Omental fat pad (tissue), 3 donors: ENCODE measurements at regions not wholly inside any gene's neighbourhood (a gene's known extent, or its start where the extent isn't known, plus 50 kb on each side); places are given as distances from the start of the nearest gene placed in this dataset.
"Not testable (repeated sequence)": the region's sequence is repeated elsewhere in the genome, so short reads cannot be mapped to it uniquely, and the experiment has no call there.

Source experiments
- ATAC-seq: fragments of 150-250 bp; one replicate; pipeline ENCODE4 v1.9.1; 2016; ENCODE audit warnings: mild to moderate bottlenecking, moderate library complexity; ENCODE audit not compliant: low FRiP score
- DNase-seq: peaks from one replicate; pipeline ENCODE4 v3.0.0-alpha.2; 2019; ENCODE audit warnings: low spot score
- CTCF ChIP-seq, 3 donors: fragments of 450-650 bp; IDR thresholded peaks; one replicate each; pipeline ENCODE4 v1.5.1; 2016 to 2017; ENCODE audit warnings: antibody characterized with exemption in 3 of 3, mild to moderate bottlenecking in 3 of 3, moderate library complexity in 2 of 3

- ATAC-seq (no peak), DNase-seq (no peak)
- no peak for TF ChIP-seq CTCF (IDR thresholded peaks at IDR 0.05)
Observed at GRCh38 chr9:88870627-88871026, 120.6 kb upstream of the S1PR3 start.

DNA sequence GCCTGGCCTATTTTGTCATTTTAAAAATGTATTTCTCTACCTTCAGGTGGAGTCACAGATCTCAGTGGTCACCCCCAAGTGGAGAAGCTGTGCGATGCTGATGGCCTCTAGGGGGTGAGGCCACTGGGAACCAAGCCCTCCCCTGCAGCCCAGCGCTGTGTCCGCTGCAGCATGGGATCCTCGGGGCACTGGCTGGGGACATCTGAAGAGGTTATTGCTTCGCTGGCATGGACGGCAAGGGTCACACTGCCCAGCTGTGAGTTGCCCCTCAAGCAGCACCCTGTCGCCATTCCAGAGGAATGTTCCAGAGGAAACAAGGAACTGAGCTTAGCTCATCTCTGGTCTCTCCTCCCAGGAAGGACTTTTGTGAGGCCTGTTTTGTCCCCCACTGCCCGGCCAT, 119.6 kb upstream of the S1PR3 start:
- ATAC-seq (no peak), DNase-seq (no peak)
- TF ChIP-seq CTCF (IDR thresholded peaks at IDR 0.05) = no peak

DNA sequence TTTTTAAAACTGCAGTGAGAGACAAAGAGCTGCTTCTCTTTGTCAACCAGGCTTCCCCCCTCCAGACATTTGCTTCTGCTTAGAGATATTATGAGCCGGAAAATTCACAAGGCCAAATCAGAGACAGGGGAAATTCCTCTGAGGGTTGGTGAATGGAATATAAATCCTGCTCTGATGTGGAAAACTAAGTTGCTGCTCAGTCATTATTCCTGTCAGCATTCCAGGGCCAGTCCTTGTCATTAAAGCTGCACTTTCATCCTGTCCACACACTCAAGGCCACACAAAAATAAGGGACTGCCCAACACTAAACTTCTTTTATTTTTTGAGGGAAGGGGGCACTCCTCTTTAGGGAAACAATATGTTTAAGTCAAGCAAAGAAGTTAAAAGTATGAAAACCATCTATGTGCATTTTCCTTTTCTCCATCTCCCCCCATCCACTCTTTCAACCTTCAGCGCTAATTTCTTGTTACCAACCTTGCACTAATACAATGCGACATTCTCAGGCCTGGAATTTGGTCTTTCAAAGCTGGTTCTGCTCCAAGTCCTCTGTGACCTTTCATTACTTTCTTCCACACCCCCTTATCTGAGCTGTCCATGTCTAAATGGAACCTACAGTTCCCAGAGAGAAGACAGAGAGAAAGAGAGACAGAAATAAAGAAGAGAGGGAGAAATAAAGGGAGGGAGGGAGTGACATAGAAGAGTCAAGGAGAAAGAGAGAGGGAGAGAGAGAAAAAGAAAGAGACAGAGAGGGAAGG, 118.9 kb upstream of the S1PR3 start:
- no peak for TF ChIP-seq CTCF (IDR thresholded peaks at IDR 0.05)
- ATAC-seq (no peak), DNase-seq (no peak)

DNA sequence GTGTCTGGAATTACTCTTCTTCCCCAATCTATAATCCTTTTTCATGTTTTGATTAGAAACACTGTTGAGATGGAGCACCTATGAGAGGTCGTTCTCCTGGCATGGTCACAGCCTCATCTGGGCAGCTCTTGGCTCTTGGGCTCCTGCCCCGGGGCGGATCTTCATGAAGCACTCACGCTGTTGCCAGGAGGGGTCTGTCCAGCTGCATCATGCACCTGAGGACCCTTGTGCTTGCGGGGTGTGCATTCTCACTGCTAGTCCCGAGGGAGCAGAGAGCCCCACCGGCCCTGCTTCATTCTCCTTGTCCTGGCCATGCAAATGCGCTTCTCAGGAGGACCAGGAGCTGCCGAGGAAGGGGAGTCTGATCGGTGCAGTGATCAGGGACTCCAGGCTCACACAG, 117.6 kb upstream of the S1PR3 start:
- ATAC-seq = no peak
- TF ChIP-seq CTCF (IDR thresholded peaks at IDR 0.05) = no peak
- DNase-seq = no peak

GRCh38 chr9:88874391-88874790, 116.9 kb upstream of the S1PR3 start:
- ATAC-seq (no peak), DNase-seq (no peak)
- no peak for TF ChIP-seq CTCF (IDR thresholded peaks at IDR 0.05)

- DNase-seq = no peak
- no peak for ATAC-seq
- no peak for TF ChIP-seq CTCF (IDR thresholded peaks at IDR 0.05)
Observed at GRCh38 chr9:88875400-88876120, 115.7 kb upstream of the S1PR3 start.

GRCh38 chr9:88880199-88880598, 111.1 kb upstream of the S1PR3 start:
- DNase-seq = no peak
- ATAC-seq = no peak

DNA sequence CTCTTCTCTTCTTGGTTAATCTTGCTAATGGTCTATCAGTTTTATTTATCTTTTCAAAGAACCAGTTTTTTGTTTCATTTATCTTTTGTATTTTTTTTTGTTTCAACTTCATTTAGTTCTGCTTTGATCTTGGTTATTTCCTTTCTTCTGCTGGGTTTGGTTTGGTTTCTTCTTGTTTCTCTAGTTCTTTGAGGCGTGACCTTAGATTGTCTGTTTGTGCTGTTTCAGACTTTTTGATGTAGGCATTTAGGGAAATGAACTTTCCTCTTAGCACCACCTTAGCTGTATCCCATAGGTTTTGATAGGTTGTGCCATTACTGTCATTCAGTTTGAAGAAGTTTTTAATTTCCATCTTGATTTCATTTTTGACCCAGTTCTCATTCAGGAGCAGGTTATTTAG, 107.0 kb upstream of the S1PR3 start:
- DNase-seq, ATAC-seq: not testable (repeated sequence)

More at GRCh38 chr9:88880199-88880598, 111.1 kb upstream of the S1PR3 start:
- TF ChIP-seq CTCF (IDR thresholded peaks at IDR 0.05) = no peak

- not testable (repeated sequence) for ATAC-seq, DNase-seq
Observed at GRCh38 chr9:88886762-88887161, 104.5 kb upstream of the S1PR3 start.
